Fibroblast of lung (primary cell): ENCODE measurements at regions not wholly inside any gene's neighbourhood (a gene's known extent, or its start where the extent isn't known, plus 50 kb on each side); places are given as distances from the start of the nearest gene placed in this dataset.
"Not testable (repeated sequence)": the region's sequence is repeated elsewhere in the genome, so short reads cannot be mapped to it uniquely, and the experiment has no call there.

ENCODE experiments used
- DNase-seq, 2 donors: peaks; one replicate each; pipeline versions ENCODE4 v3.0.0 to v3.0.0-alpha.2; 2010; ENCODE audit warnings: low read depth in 2 of 2
- H2AFZ ChIP-seq: 2 replicates; pipeline ENCODE4 v1.5.1; 2012; ENCODE audit warnings: low read length, control low read depth, inconsistent platforms
- H3K27ac ChIP-seq: 2 replicates; pipeline ENCODE4 v1.5.1; 2011; ENCODE audit warnings: low read length, control low read depth; ENCODE audit not compliant: insufficient read depth
- H3K27me3 ChIP-seq: 2 replicates; pipeline ENCODE4 v1.5.1; 2011; ENCODE audit warnings: mild to moderate bottlenecking, low read length; ENCODE audit not compliant: control insufficient read depth, insufficient read depth
- H3K36me3 ChIP-seq: 2 replicates; pipeline ENCODE4 v1.5.1; 2011; ENCODE audit warnings: low read length; ENCODE audit not compliant: control insufficient read depth, insufficient read depth
- H3K4me1 ChIP-seq: 2 replicates; pipeline ENCODE4 v1.5.1; 2011; ENCODE audit warnings: low read length; ENCODE audit not compliant: control insufficient read depth, insufficient read depth; ENCODE audit errors: extremely low read depth
- H3K4me2 ChIP-seq: 2 replicates; pipeline ENCODE4 v1.5.1; 2011; ENCODE audit warnings: low read length, control low read depth; ENCODE audit not compliant: insufficient read depth; ENCODE audit errors: extremely low read depth
- H3K4me3 ChIP-seq, 4 experiments: fragments of 200-600 bp in 1 of 4; sonication (generic) in 1 of 4; replicated peaks in 1 of 4; 2 replicates each; pipeline ENCODE4 v1.5.1; 2011 to 2016; ENCODE audit warnings: low read length in 4 of 4, low read depth in 3 of 4, mild to moderate bottlenecking in 3 of 4, control low read depth in 2 of 4, inconsistent platforms in 1 of 4, mixed read lengths in 1 of 4; ENCODE audit not compliant: insufficient read depth in 1 of 4; ENCODE audit errors: control extremely low read depth in 1 of 4
- H3K79me2 ChIP-seq: 2 replicates; pipeline ENCODE4 v1.5.1; 2012; ENCODE audit warnings: mild to moderate bottlenecking, low read length, inconsistent platforms; ENCODE audit not compliant: control insufficient read depth, insufficient read depth
- H3K9ac ChIP-seq: 2 replicates; pipeline ENCODE4 v1.5.1; 2011; ENCODE audit warnings: mild to moderate bottlenecking, low read length, control low read depth; ENCODE audit not compliant: insufficient read depth
- H3K9me3 ChIP-seq: 2 replicates; pipeline ENCODE4 v1.5.1; 2012; ENCODE audit warnings: low read depth, low read length; ENCODE audit not compliant: control insufficient read depth, insufficient read depth
- H4K20me1 ChIP-seq: 2 replicates; pipeline ENCODE4 v1.5.1; 2011; ENCODE audit warnings: low read length; ENCODE audit not compliant: control insufficient read depth, insufficient read depth; ENCODE audit errors: extremely low read depth
- EZH2 ChIP-seq: IDR thresholded peaks from 2 replicates; pipeline ENCODE4 v1.5.1; 2012; ENCODE audit warnings: low read length, control low read depth, mild to moderate bottlenecking; ENCODE audit errors: missing control alignments
- TF ChIP-seq, protein P1 (sequence below), 2 donors: IDR thresholded peaks in 1 of 2; conservative IDR thresholded peaks in 1 of 2; 1 replicate in 1 of 2; 2 replicates in 1 of 2; pipeline ENCODE4 v1.5.1; 2011 to 2012; ENCODE audit warnings: low read length in 2 of 2, control low read depth in 1 of 2, inconsistent platforms in 1 of 2, low read depth in 1 of 2, mild to moderate bottlenecking in 1 of 2

DNA sequence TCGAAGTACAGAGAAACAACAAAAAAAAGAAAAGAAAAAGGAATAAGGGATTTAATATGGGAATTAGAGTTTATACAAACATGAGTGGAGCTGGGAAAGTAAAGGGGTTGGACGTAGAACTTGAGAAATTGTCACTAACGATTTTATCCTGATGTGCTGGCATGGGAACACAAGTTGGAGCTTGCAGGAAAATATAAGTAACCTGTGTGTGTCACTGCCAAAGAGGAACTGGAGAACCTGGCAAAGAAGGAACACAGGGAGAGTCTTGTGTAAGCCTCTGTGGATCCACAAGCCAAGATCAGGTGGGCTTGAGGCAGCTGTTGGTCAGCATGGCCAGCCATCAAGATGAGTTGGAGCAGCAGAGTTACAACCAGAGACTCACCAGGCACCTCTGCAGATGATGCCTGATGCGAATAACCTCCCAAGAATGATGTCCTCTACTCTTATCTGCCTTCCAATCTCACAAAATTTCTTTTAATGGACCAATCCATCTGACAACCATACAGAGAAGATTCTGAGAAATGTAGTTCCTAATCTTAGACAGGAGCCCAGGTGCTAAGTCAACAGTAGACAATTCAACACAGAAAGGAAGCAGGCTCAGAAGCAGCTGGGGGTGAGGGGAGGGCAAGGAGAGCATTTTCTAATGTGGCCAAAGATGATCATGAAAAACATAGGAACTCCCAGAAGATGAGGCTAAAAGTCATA lies 77.0 kb upstream of the SPOPL start:
- H3K4me2 ChIP-seq: no peak overlapping the region

DNA sequence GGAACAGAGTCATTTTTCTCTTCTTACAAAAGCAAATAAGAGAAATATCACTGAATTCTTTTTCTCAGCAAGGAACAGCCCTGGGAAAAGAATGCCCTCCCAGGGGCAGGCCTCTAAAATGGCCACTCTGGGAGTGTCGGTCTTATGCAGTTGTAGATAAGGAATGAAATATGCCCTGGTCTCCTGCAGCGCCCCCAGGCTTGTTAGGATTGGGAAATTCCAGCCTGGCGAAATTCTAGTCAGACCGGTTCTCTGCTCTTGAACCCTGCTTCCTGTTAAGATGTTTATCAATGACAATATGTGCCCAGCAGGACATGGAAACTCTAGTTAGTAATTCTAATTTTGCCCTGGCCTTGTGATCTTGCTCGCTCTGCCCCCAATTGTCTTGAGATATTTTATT lies 75.5 kb upstream of the SPOPL start:
- not testable (repeated sequence) for H3K9ac ChIP-seq, H3K4me2 ChIP-seq, H2AFZ ChIP-seq, H3K27ac ChIP-seq, H3K4me3 ChIP-seq, H3K36me3 ChIP-seq, H3K27me3 ChIP-seq, DNase-seq, H3K4me1 ChIP-seq, H4K20me1 ChIP-seq, H3K79me2 ChIP-seq, H3K9me3 ChIP-seq

More for the DNA sequence above, 77.0 kb upstream of the SPOPL start:
- H3K36me3 ChIP-seq: no peaks in the 10 kb centered on the region
- no peak overlapping the region for H3K9ac ChIP-seq
- H3K4me1 ChIP-seq: peaks cover 4% of the 10 kb centered on the region
- DNase-seq: no peak
- H2AFZ ChIP-seq: no peak overlapping the region
- H3K9me3 ChIP-seq: no peaks in the 10 kb centered on the region
- no peak for TF ChIP-seq EZH2
- TF ChIP-seq, protein P1, sequence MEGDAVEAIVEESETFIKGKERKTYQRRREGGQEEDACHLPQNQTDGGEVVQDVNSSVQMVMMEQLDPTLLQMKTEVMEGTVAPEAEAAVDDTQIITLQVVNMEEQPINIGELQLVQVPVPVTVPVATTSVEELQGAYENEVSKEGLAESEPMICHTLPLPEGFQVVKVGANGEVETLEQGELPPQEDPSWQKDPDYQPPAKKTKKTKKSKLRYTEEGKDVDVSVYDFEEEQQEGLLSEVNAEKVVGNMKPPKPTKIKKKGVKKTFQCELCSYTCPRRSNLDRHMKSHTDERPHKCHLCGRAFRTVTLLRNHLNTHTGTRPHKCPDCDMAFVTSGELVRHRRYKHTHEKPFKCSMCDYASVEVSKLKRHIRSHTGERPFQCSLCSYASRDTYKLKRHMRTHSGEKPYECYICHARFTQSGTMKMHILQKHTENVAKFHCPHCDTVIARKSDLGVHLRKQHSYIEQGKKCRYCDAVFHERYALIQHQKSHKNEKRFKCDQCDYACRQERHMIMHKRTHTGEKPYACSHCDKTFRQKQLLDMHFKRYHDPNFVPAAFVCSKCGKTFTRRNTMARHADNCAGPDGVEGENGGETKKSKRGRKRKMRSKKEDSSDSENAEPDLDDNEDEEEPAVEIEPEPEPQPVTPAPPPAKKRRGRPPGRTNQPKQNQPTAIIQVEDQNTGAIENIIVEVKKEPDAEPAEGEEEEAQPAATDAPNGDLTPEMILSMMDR (conservative IDR thresholded peaks at IDR 0.05 in 1 of 2, IDR thresholded peaks at IDR 0.05 in 1 of 2; ENCODE audit: low read depth in 1 of 2, low read length in 2 of 2): no peak
- H3K27ac ChIP-seq: no peak overlapping the region
- H3K27me3 ChIP-seq: no peaks in the 10 kb centered on the region
- H4K20me1 ChIP-seq: no peaks in the 10 kb centered on the region
- H3K4me3 ChIP-seq: no peak overlapping the region
- H3K79me2 ChIP-seq: no peaks in the 10 kb centered on the region

DNA sequence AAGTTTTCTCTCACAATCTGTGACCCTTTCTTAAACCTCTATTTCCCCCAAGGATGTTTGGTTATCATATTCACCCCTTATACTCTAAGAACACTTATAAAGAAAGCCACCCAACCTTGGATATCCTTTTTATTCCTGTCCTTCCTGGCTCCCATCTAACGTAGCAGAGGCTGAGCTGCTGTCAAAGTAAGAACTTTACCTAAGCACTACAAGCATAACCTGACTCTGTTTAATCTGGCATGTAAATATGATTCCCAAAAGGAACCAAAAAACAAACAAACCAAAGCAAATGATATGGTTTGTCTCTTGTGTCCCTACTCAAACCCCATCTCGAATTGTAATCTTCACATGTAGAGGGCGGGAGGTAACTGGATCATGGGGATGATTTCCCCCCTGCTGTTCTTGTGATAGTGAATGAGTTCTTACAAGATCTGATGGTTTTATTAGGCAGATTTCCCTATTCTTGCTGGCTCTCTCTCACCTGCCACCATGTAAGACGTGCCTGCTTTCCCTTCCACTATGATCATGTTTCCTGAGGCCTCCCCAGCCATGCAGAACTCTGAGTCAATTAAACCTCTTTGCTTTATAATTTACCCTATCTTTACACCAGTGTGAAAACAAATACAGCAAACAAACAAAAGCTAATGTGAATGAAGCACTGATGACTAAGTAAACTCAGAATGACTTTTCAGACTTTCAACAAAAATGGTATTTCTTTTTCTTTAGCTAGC lies 72.7 kb upstream of the SPOPL start:
- no peaks in the 10 kb centered on the region for H3K4me1 ChIP-seq
- no peak overlapping the region for H3K4me2 ChIP-seq
- no peaks in the 10 kb centered on the region for H4K20me1 ChIP-seq
- no peaks in the 10 kb centered on the region for H3K27me3 ChIP-seq
- no peak overlapping the region for H3K4me3 ChIP-seq
- H3K9me3 ChIP-seq: no peaks in the 10 kb centered on the region
- H2AFZ ChIP-seq: no peak overlapping the region
- TF ChIP-seq, protein P1 (conservative IDR thresholded peaks at IDR 0.05 in 1 of 2, IDR thresholded peaks at IDR 0.05 in 1 of 2; ENCODE audit: low read depth in 1 of 2, low read length in 2 of 2): no peak
- TF ChIP-seq EZH2: no peak
- H3K79me2 ChIP-seq: no peaks in the 10 kb centered on the region
- DNase-seq: no peak
- H3K36me3 ChIP-seq: no peaks in the 10 kb centered on the region
- H3K9ac ChIP-seq: no peak overlapping the region
- H3K27ac ChIP-seq: no peak overlapping the region
